ENCODE measurements at regions not wholly inside any gene's neighbourhood (a gene's known extent, or its start where the extent isn't known, plus 50 kb on each side); places are given as distances from the start of the nearest gene placed in this dataset.

- ChIA-PET POLR2A (interaction anchor here (0.7 kb wide), 1 partner anchor 174 kb away, joined by 3 read pairs; no protein-coding TSS in a partner anchor), CTCF (no interaction called here)
- Mint-ChIP-seq H3K9me3 (ENCODE audit: unreplicated experiment) (no peaks in the 10 kb centered on the region), H3K4me1 (ENCODE audit: low read depth, unreplicated experiment) (no peaks in the 10 kb centered on the region), H3K4me3 (ENCODE audit: unreplicated experiment) (no peak overlapping the region), H3K27ac (ENCODE audit: unreplicated experiment) (no peak overlapping the region), H3K27me3 (ENCODE audit: insufficient read depth, unreplicated experiment) (peaks cover 2% of the 10 kb centered on the region), H3K36me3 (ENCODE audit: insufficient read depth, unreplicated experiment) (no peaks in the 10 kb centered on the region)
- intact Hi-C loops (cut with micrococcal nuclease; ENCODE audit: unreplicated experiment), result no loop called here
- no TSS peak for BruUV-seq (replicated peaks)
- Histone ChIP-seq H3K4me1 (no peaks in the 10 kb centered on the region), H3K9me3 (no peaks in the 10 kb centered on the region), H3K27me3 (replicated peaks; ENCODE audit: control insufficient read depth, insufficient read depth, low read length) (no peaks in the 10 kb centered on the region), H3K4me3 (ENCODE audit: low read depth, low read length) (no peak overlapping the region), H3K36me3 (ENCODE audit: control insufficient read depth, insufficient read depth, low read length) (no peaks in the 10 kb centered on the region)
- DNase-seq, result peak in 1 of 2 experiments; percentile 27
- no peak for TF ChIP-seq CTCF (IDR thresholded peaks at IDR 0.05; ENCODE audit: insufficient read depth in 1 of 2, low read depth in 1 of 2, low read length in 1 of 2, severe bottlenecking in 1 of 2, unreplicated experiment in 1 of 2)
Measured at GRCh38 chr2:64296695-64297346, 152.6 kb upstream of the PELI1 start.

GRCh38 chr2:64298161-64298560 lies 153.9 kb upstream of the PELI1 start:
- no peaks in the 10 kb centered on the region for H3K4me1 ChIP-seq
- ChIA-PET CTCF (interaction anchor here (1.3 kb wide), 1 partner anchor 14 kb away, joined by 3 read pairs; no protein-coding TSS in a partner anchor), POLR2A (no interaction called here)
- no peaks in the 10 kb centered on the region for H3K9me3 ChIP-seq
- H3K27me3 Mint-ChIP-seq (ENCODE audit: insufficient read depth, unreplicated experiment), result peaks cover 2% of the 10 kb centered on the region
- H3K27me3 ChIP-seq (replicated peaks; ENCODE audit: control insufficient read depth, insufficient read depth, low read length), result no peaks in the 10 kb centered on the region
- H3K4me3 ChIP-seq (ENCODE audit: low read depth, low read length), result no peak overlapping the region
- H3K4me1 Mint-ChIP-seq (ENCODE audit: low read depth, unreplicated experiment), result no peaks in the 10 kb centered on the region
- intact Hi-C loops (cut with micrococcal nuclease; ENCODE audit: unreplicated experiment), result no loop called here
- no peak overlapping the region for H3K4me3 Mint-ChIP-seq (ENCODE audit: unreplicated experiment)
- TF ChIP-seq CTCF (IDR thresholded peaks at IDR 0.05; ENCODE audit: insufficient read depth in 1 of 2, low read depth in 1 of 2, low read length in 1 of 2, severe bottlenecking in 1 of 2, unreplicated experiment in 1 of 2), result no peak
- no peaks in the 10 kb centered on the region for H3K36me3 ChIP-seq (ENCODE audit: control insufficient read depth, insufficient read depth, low read length)
- DNase-seq, result no peak
- BruUV-seq (replicated peaks), result no TSS peak
- no peaks in the 10 kb centered on the region for H3K9me3 Mint-ChIP-seq (ENCODE audit: unreplicated experiment)
- no peak overlapping the region for H3K27ac Mint-ChIP-seq (ENCODE audit: unreplicated experiment)
- no peaks in the 10 kb centered on the region for H3K36me3 Mint-ChIP-seq (ENCODE audit: insufficient read depth, unreplicated experiment)

- peaks cover 2% of the 10 kb centered on the region for H3K27me3 Mint-ChIP-seq (ENCODE audit: insufficient read depth, unreplicated experiment)
- ChIA-PET CTCF (no interaction called here), POLR2A (interaction anchor here (0.5 kb wide), 1 partner anchor 153 kb away, joined by 4 read pairs; no protein-coding TSS in a partner anchor)
- no peak for TF ChIP-seq CTCF (IDR thresholded peaks at IDR 0.05; ENCODE audit: insufficient read depth in 1 of 2, low read depth in 1 of 2, low read length in 1 of 2, severe bottlenecking in 1 of 2, unreplicated experiment in 1 of 2)
- Histone ChIP-seq H3K9me3 (no peaks in the 10 kb centered on the region), H3K36me3 (ENCODE audit: control insufficient read depth, insufficient read depth, low read length) (no peaks in the 10 kb centered on the region), H3K27me3 (replicated peaks; ENCODE audit: control insufficient read depth, insufficient read depth, low read length) (no peaks in the 10 kb centered on the region), H3K4me1 (no peaks in the 10 kb centered on the region), H3K4me3 (ENCODE audit: low read depth, low read length) (no peak overlapping the region)
- intact Hi-C loops (cut with micrococcal nuclease; ENCODE audit: unreplicated experiment), result no loop called here
- H3K4me1 Mint-ChIP-seq (ENCODE audit: low read depth, unreplicated experiment), result no peaks in the 10 kb centered on the region
- DNase-seq, result no peak
- no peak overlapping the region for H3K27ac Mint-ChIP-seq (ENCODE audit: unreplicated experiment)
- no peak overlapping the region for H3K4me3 Mint-ChIP-seq (ENCODE audit: unreplicated experiment)
- H3K36me3 Mint-ChIP-seq (ENCODE audit: insufficient read depth, unreplicated experiment), result no peaks in the 10 kb centered on the region
- H3K9me3 Mint-ChIP-seq (ENCODE audit: unreplicated experiment), result no peaks in the 10 kb centered on the region
- BruUV-seq (replicated peaks), result no TSS peak
Measured at GRCh38 chr2:64300066-64300465, 153.9 kb upstream of the LGALSL start.

All from Caco-2 (cell line).